HFFc6 (cell line): ENCODE measurements at regions not wholly inside any gene's neighbourhood (a gene's known extent, or its start where the extent isn't known, plus 50 kb on each side); places are given as distances from the start of the nearest gene placed in this dataset.
A peak's percentile ranks its signal among the peaks of the same experiment; 100 is the strongest.
"Not testable (repeated sequence)": the region's sequence is repeated elsewhere in the genome, so short reads cannot be mapped to it uniquely, and the experiment has no call there.

ENCODE experiments used
- DNase-seq: peaks from one replicate; pipeline ENCODE4 v3.0.0-alpha.2; 2018
- H3K27ac Mint-ChIP-seq: 2 replicates; pipeline ENCODE4 v1.8.0; 2020; ENCODE audit warnings: mild to moderate bottlenecking, mixed read lengths
- H3K27me3 Mint-ChIP-seq: 2 replicates; pipeline ENCODE4 v1.8.0; 2021; ENCODE audit warnings: mild to moderate bottlenecking, moderate library complexity, mixed read lengths; ENCODE audit not compliant: insufficient read depth
- H3K36me3 Mint-ChIP-seq: 2 replicates; pipeline ENCODE4 v1.8.0; 2021; ENCODE audit warnings: low read depth, mixed read lengths
- H3K4me1 Mint-ChIP-seq: 2 replicates; pipeline ENCODE4 v1.8.0; 2020; ENCODE audit warnings: low read depth, mixed read lengths
- H3K4me3 Mint-ChIP-seq: 2 replicates; pipeline ENCODE4 v1.8.0; 2020; ENCODE audit warnings: mild to moderate bottlenecking, moderate library complexity, mixed read lengths
- H3K9me3 Mint-ChIP-seq: 2 replicates; pipeline ENCODE4 v1.8.0; 2020; ENCODE audit warnings: mild to moderate bottlenecking, mixed read lengths
- CTCF ChIP-seq: fragments of 200-600 bp; sonication (generic); IDR thresholded peaks from 2 replicates; pipeline ENCODE4 v1.5.0; 2021; ENCODE audit warnings: antibody characterized with exemption, mild to moderate bottlenecking

GRCh38 chr7:35975851-35976454 lies 175.1 kb downstream of the SEPTIN7 start:
- no peaks in the 10 kb centered on the region for H3K4me1 Mint-ChIP-seq

GRCh38 chr7:35978816-35979640 lies 174.0 kb upstream of the EEPD1 start:
- H3K9me3 Mint-ChIP-seq, H3K4me3 Mint-ChIP-seq, H3K4me1 Mint-ChIP-seq, H3K36me3 Mint-ChIP-seq, DNase-seq, H3K27ac Mint-ChIP-seq: not testable (repeated sequence)
- H3K27me3 Mint-ChIP-seq = peaks cover 10% of the 10 kb centered on the region

More at GRCh38 chr7:35975851-35976454, 175.1 kb downstream of the SEPTIN7 start:
- H3K9me3 Mint-ChIP-seq = no peaks in the 10 kb centered on the region
- H3K27ac Mint-ChIP-seq = no peak overlapping the region
- peak; percentile 66 for DNase-seq
- H3K4me3 Mint-ChIP-seq = no peak overlapping the region
- peaks cover 7% of the 10 kb centered on the region for H3K27me3 Mint-ChIP-seq
- no peaks in the 10 kb centered on the region for H3K36me3 Mint-ChIP-seq
- TF ChIP-seq CTCF = peak; percentile 94

- H3K27me3 Mint-ChIP-seq = peaks cover 7% of the 10 kb centered on the region; the same call in 1 of the 2 replicates
- DNase-seq = no peak
- no peaks in the 10 kb centered on the region for H3K36me3 Mint-ChIP-seq
- no peaks in the 10 kb centered on the region for H3K9me3 Mint-ChIP-seq
- no peak overlapping the region for H3K27ac Mint-ChIP-seq
- no peak overlapping the region for H3K4me3 Mint-ChIP-seq
- no peaks in the 10 kb centered on the region for H3K4me1 Mint-ChIP-seq
- TF ChIP-seq CTCF = no peak
Measured at GRCh38 chr7:35982600-35982999, 170.5 kb upstream of the EEPD1 start.

- DNase-seq = no peak
- Mint-ChIP-seq H3K9me3 (no peaks in the 10 kb centered on the region), H3K27ac (no peak overlapping the region), H3K4me1 (no peaks in the 10 kb centered on the region), H3K4me3 (no peak overlapping the region), H3K36me3 (no peaks in the 10 kb centered on the region), H3K27me3 (peaks cover 7% of the 10 kb centered on the region; the same call in 1 of the 2 replicates)
- TF ChIP-seq CTCF = no peak
Measured at GRCh38 chr7:35983626-35984025, 169.4 kb upstream of the EEPD1 start.

- Mint-ChIP-seq H3K36me3 (no peaks in the 10 kb centered on the region), H3K27me3 (peaks cover 5% of the 10 kb centered on the region; the same call in 1 of the 2 replicates), H3K4me1 (no peaks in the 10 kb centered on the region), H3K27ac (no peak overlapping the region), H3K9me3 (no peaks in the 10 kb centered on the region), H3K4me3 (no peak overlapping the region)
- DNase-seq = peak; percentile 55
- TF ChIP-seq CTCF = peak; percentile 91
Measured at GRCh38 chr7:35985126-35985754, 167.8 kb upstream of the EEPD1 start.

GRCh38 chr7:35987016-35987415 lies 166.0 kb upstream of the EEPD1 start:
- no peak overlapping the region for H3K27ac Mint-ChIP-seq
- no peak for DNase-seq

More at GRCh38 chr7:35987016-35987415, 166.0 kb upstream of the EEPD1 start:
- no peak for TF ChIP-seq CTCF
- Mint-ChIP-seq H3K27me3 (peaks cover 2% of the 10 kb centered on the region; the same call in 1 of the 2 replicates), H3K9me3 (no peaks in the 10 kb centered on the region), H3K4me1 (peaks cover 2% of the 10 kb centered on the region), H3K36me3 (no peaks in the 10 kb centered on the region), H3K4me3 (no peak overlapping the region)
